ENCODE measurements at regions not wholly inside any gene's neighbourhood (a gene's known extent, or its start where the extent isn't known, plus 50 kb on each side); places are given as distances from the start of the nearest gene placed in this dataset.
A peak's percentile ranks its signal among the peaks of the same experiment; 100 is the strongest.
"Not testable (repeated sequence)": the region's sequence is repeated elsewhere in the genome, so short reads cannot be mapped to it uniquely, and the experiment has no call there.

DNA sequence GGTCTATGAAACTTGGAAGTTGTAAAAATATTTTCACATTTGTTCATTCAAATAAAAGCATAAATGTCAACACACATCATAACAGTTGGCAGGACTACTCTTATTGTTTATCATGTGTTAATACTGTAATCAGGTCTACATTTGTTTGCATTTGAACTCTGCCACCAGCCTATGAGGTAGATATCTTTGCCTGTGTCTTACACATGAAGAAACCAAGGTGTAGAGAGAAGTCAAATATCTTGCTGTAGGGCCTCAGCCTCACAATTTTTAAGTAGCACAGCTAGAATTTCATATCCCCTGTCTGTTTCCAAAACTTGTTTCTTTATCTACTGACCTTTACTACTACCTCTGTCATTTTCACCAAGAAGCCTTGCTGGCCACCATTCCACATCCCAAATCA lies 161.9 kb downstream of the ZIC4 start:
- H4K20me1 ChIP-seq, result no peaks in the 10 kb centered on the region
- H3K4me2 ChIP-seq, result no peak overlapping the region
- no peaks in the 10 kb centered on the region for H3K4me1 ChIP-seq
- H3K27me3 ChIP-seq, result no peaks in the 10 kb centered on the region
- H3K36me3 ChIP-seq, result no peaks in the 10 kb centered on the region
- TF ChIP-seq Cebpa-rat (IDR thresholded peaks at IDR 0.05), result no peak
- H3K9me3 ChIP-seq (replicated peaks in 1 of 11), result peaks cover 0 to 14% (median 11%) of the 10 kb centered on the region in 11 experiments; a peak in 13 of 22 replicates
- H3K27ac ChIP-seq, result no peak overlapping the region
- H3K4me3 ChIP-seq, result no peak overlapping the region
- H3K9ac ChIP-seq, result no peak overlapping the region

GRCh38 chr3:147240581-147240980 lies 165.8 kb downstream of the ZIC4 start:
- TF ChIP-seq Cebpa-rat (IDR thresholded peaks at IDR 0.05), result no peak
- no peaks in the 10 kb centered on the region for H3K36me3 ChIP-seq
- H3K9ac ChIP-seq, result no peak overlapping the region
- H4K20me1 ChIP-seq, result no peaks in the 10 kb centered on the region
- no peaks in the 10 kb centered on the region for H3K4me1 ChIP-seq
- H3K27ac ChIP-seq, result no peak overlapping the region
- H3K4me2 ChIP-seq, result no peak overlapping the region
- H3K4me3 ChIP-seq, result no peak overlapping the region
- peaks cover 0 to 10% (median 8%) of the 10 kb centered on the region in 11 experiments; a peak in 13 of 22 replicates for H3K9me3 ChIP-seq (replicated peaks in 1 of 11)
- H3K27me3 ChIP-seq, result no peaks in the 10 kb centered on the region

GRCh38 chr3:147237991-147238390 lies 168.4 kb downstream of the ZIC4 start:
- Histone ChIP-seq H3K9me3 (replicated peaks in 1 of 11) (peaks cover 0 to 6% (median 0%) of the 10 kb centered on the region in 11 experiments; a peak in 1 of 22 replicates), H3K4me2 (no peak overlapping the region), H3K4me3 (no peak overlapping the region), H3K9ac (no peak overlapping the region), H4K20me1 (no peaks in the 10 kb centered on the region), H3K36me3 (no peaks in the 10 kb centered on the region), H3K4me1 (no peaks in the 10 kb centered on the region), H3K27ac (no peak overlapping the region), H3K27me3 (no peaks in the 10 kb centered on the region)
- no peak for TF ChIP-seq Cebpa-rat (IDR thresholded peaks at IDR 0.05)

GRCh38 chr3:147231980-147232379 lies 174.4 kb downstream of the ZIC4 start:
- not testable (repeated sequence) for H3K9ac ChIP-seq; H3K4me1 ChIP-seq; H3K27me3 ChIP-seq; H3K27ac ChIP-seq; H3K9me3 ChIP-seq (replicated peaks in 1 of 11); H3K4me2 ChIP-seq; H3K36me3 ChIP-seq; H3K4me3 ChIP-seq; H4K20me1 ChIP-seq

GRCh38 chr3:147231111-147231510 lies 175.2 kb downstream of the ZIC4 start:
- Histone ChIP-seq H3K27me3 (no peaks in the 10 kb centered on the region), H4K20me1 (no peaks in the 10 kb centered on the region), H3K27ac (no peak overlapping the region), H3K4me1 (no peaks in the 10 kb centered on the region), H3K4me3 (no peak overlapping the region), H3K4me2 (no peak overlapping the region), H3K36me3 (no peaks in the 10 kb centered on the region), H3K9me3 (replicated peaks in 1 of 11) (peaks cover 0 to 10% (median 0%) of the 10 kb centered on the region in 11 experiments; a peak in 3 of 22 replicates), H3K9ac (no peak overlapping the region)
- TF ChIP-seq Cebpa-rat (IDR thresholded peaks at IDR 0.05), result no peak

GRCh38 chr3:147222291-147222690 lies 184.1 kb downstream of the ZIC4 start:
- Histone ChIP-seq H4K20me1 (no peaks in the 10 kb centered on the region), H3K36me3 (no peaks in the 10 kb centered on the region), H3K4me2 (no peak overlapping the region), H3K4me1 (peaks cover 0 to 10% (median 4%) of the 10 kb centered on the region in 10 experiments; a peak in 9 of 20 replicates), H3K9me3 (replicated peaks in 1 of 11) (no peaks in the 10 kb centered on the region), H3K9ac (no peak overlapping the region), H3K4me3 (no peak overlapping the region), H3K27me3 (no peaks in the 10 kb centered on the region), H3K27ac (no peak overlapping the region)
- no peak for TF ChIP-seq Cebpa-rat (IDR thresholded peaks at IDR 0.05)

- peak in 3 of 11 experiments; percentile 25 to 62 (median 35); a peak in 2 of 22 replicates for TF ChIP-seq Cebpa-rat (IDR thresholded peaks at IDR 0.05)
- Histone ChIP-seq H3K4me3 (no peak overlapping the region), H3K4me1 (peaks cover 0 to 10% (median 5%) of the 10 kb centered on the region in 10 experiments; a peak in 11 of 20 replicates), H3K9me3 (replicated peaks in 1 of 11) (no peaks in the 10 kb centered on the region), H3K9ac (no peak overlapping the region), H3K4me2 (peak overlapping the region; percentile 1 to 42 (median 23); a peak in 14 of 22 replicates), H3K27me3 (no peaks in the 10 kb centered on the region), H4K20me1 (no peaks in the 10 kb centered on the region), H3K36me3 (no peaks in the 10 kb centered on the region), H3K27ac (peak overlapping the region in 2 of 11 experiments; percentile 23 to 31; a peak in 4 of 22 replicates)
Measured at GRCh38 chr3:147218965-147219364, 187.4 kb downstream of the ZIC4 start.

DNA sequence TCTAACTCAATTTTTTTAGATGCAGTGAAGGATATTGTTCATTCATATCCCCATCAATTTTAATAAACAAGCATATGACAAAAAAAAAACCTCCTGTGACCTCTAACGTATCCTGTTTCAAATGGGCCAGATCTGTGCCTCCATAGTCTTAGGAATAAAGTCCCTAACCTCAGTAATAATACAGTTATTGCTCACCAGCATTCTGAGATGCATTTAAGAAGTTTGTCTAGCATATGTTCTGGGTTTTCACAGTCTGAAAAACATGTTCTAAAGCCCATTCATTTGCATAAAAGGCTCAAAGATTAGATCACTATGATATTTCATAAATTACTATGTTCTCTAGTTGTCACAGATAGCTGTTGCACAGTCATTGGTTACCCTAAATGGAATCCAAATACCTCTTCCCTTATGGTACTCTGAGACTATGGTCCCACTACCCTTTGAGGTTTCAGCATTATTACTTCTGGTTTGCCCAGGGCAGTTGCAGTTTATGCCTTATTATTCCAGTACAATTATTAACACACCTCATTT lies 190.1 kb downstream of the ZIC4 start:
- H4K20me1 ChIP-seq, result no peaks in the 10 kb centered on the region
- no peaks in the 10 kb centered on the region for H3K36me3 ChIP-seq
- H3K9me3 ChIP-seq (replicated peaks in 1 of 11), result no peaks in the 10 kb centered on the region
- no peak for TF ChIP-seq Cebpa-rat (IDR thresholded peaks at IDR 0.05)
- H3K4me1 ChIP-seq, result peaks cover 0 to 10% (median 5%) of the 10 kb centered on the region in 10 experiments; a peak in 11 of 20 replicates
- H3K9ac ChIP-seq, result no peak overlapping the region
- no peak overlapping the region for H3K4me3 ChIP-seq
- H3K27ac ChIP-seq, result no peak overlapping the region
- H3K4me2 ChIP-seq, result no peak overlapping the region; a peak in 1 of 22 replicates
- H3K27me3 ChIP-seq, result no peaks in the 10 kb centered on the region

GRCh38 chr3:147215660-147216059 lies 190.7 kb downstream of the ZIC4 start:
- Histone ChIP-seq H3K9ac (no peak overlapping the region), H3K27ac (no peak overlapping the region), H3K4me3 (no peak overlapping the region), H4K20me1 (no peaks in the 10 kb centered on the region), H3K4me2 (no peak overlapping the region; a peak in 1 of 22 replicates), H3K4me1 (peaks cover 0 to 10% (median 5%) of the 10 kb centered on the region in 10 experiments; a peak in 11 of 20 replicates), H3K27me3 (no peaks in the 10 kb centered on the region), H3K9me3 (replicated peaks in 1 of 11) (no peaks in the 10 kb centered on the region), H3K36me3 (no peaks in the 10 kb centered on the region)
- TF ChIP-seq Cebpa-rat (IDR thresholded peaks at IDR 0.05), result no peak

DNA sequence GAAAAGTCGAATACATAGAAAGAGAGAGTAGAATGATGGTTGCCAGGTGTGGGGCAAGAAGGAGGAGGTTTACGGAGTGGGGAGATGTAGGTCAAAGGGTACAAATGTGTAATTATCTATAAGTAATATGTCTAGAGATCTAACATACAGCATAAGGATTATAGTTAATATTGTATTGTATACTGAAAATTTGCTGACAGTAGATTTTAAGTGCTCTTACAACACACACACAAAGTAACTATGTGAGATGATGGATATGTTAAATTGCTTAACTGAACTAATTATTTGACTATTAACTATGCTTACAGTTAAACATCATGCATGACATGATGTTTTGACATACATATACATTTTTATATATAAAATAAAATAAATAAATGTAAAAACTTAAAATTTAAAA lies 192.7 kb downstream of the ZIC4 start:
- peaks cover 0 to 7% (median 2%) of the 10 kb centered on the region in 11 experiments; a peak in 6 of 22 replicates for H3K9me3 ChIP-seq (replicated peaks in 1 of 11)
- H4K20me1 ChIP-seq, result no peaks in the 10 kb centered on the region
- no peak overlapping the region for H3K27ac ChIP-seq
- TF ChIP-seq Cebpa-rat (IDR thresholded peaks at IDR 0.05), result no peak
- no peak overlapping the region for H3K4me3 ChIP-seq
- no peak overlapping the region for H3K9ac ChIP-seq
- peaks cover 0 to 6% (median 0%) of the 10 kb centered on the region in 10 experiments; a peak in 8 of 20 replicates for H3K4me1 ChIP-seq
- H3K27me3 ChIP-seq, result no peaks in the 10 kb centered on the region
- H3K4me2 ChIP-seq, result no peak overlapping the region
- no peaks in the 10 kb centered on the region for H3K36me3 ChIP-seq
